Keratinocyte (primary cell): ENCODE measurements at regions not wholly inside any gene's neighbourhood (a gene's known extent, or its start where the extent isn't known, plus 50 kb on each side); places are given as distances from the start of the nearest gene placed in this dataset.
A peak's percentile ranks its signal among the peaks of the same experiment; 100 is the strongest.

Experiments used
- DNase-seq: peaks from one replicate; pipeline ENCODE4 v3.0.0-alpha.2; 2011; ENCODE audit warnings: low read depth, missing footprints, low spot score
- FAIRE-seq: peaks from 2 replicates; lab custom pipeline; 2011; peaks lifted over from hg19 to GRCh38; lab: Jason Lieb, UNC
- H2AFZ ChIP-seq: 2 replicates; pipeline ENCODE4 v1.6.0; 2012; ENCODE audit warnings: low read length, control low read depth, inconsistent platforms; ENCODE audit not compliant: control insufficient read depth
- H3K27ac ChIP-seq: 2 replicates; pipeline ENCODE4 v1.5.1; 2011; ENCODE audit warnings: low read length; ENCODE audit not compliant: control insufficient read depth, insufficient read depth
- H3K27me3 ChIP-seq: 3 replicates; pipeline ENCODE4 v1.6.0; 2011; ENCODE audit warnings: low read length; ENCODE audit not compliant: control insufficient read depth, insufficient read depth; ENCODE audit errors: extremely low read depth
- H3K36me3 ChIP-seq, 2 experiments: 2 replicates in 1 of 2; 3 replicates in 1 of 2; pipeline ENCODE4 v1.5.1; 2011; ENCODE audit warnings: low read length in 2 of 2, mild to moderate bottlenecking in 1 of 2; ENCODE audit not compliant: control insufficient read depth in 2 of 2, insufficient read depth in 2 of 2; ENCODE audit errors: extremely low read depth in 1 of 2
- H3K4me1 ChIP-seq: 3 replicates; pipeline ENCODE4 v1.5.1; 2011; ENCODE audit warnings: low read length; ENCODE audit not compliant: control insufficient read depth, insufficient read depth; ENCODE audit errors: extremely low read depth
- H3K4me2 ChIP-seq: 3 replicates; pipeline ENCODE4 v1.6.0; 2011; ENCODE audit warnings: low read depth, low read length; ENCODE audit not compliant: control insufficient read depth, insufficient read depth; ENCODE audit errors: extremely low read depth
- H3K4me3 ChIP-seq, 3 experiments: fragments of 200-600 bp in 1 of 3; sonication (generic) in 1 of 3; 2 replicates in 2 of 3; 3 replicates in 1 of 3; pipeline ENCODE4 v1.5.1; 2011 to 2016; ENCODE audit warnings: low read length in 3 of 3, mild to moderate bottlenecking in 3 of 3, control low read depth in 2 of 3, inconsistent platforms in 1 of 3, low read depth in 1 of 3, mixed read lengths in 1 of 3, mixed run types in 1 of 3, moderate library complexity in 1 of 3; ENCODE audit not compliant: control insufficient read depth in 2 of 3, insufficient read depth in 2 of 3; ENCODE audit errors: extremely low read depth in 1 of 3
- H3K79me2 ChIP-seq: 2 replicates; pipeline ENCODE4 v1.6.0; 2012; ENCODE audit warnings: low read length; ENCODE audit not compliant: control insufficient read depth, insufficient read depth
- H3K9ac ChIP-seq: 3 replicates; pipeline ENCODE4 v1.6.0; 2011; ENCODE audit warnings: low read length; ENCODE audit not compliant: control insufficient read depth, insufficient read depth; ENCODE audit errors: extremely low read depth
- H3K9me1 ChIP-seq: 3 replicates; pipeline ENCODE4 v1.6.0; 2011; ENCODE audit warnings: low read length; ENCODE audit not compliant: control insufficient read depth, insufficient read depth; ENCODE audit errors: extremely low read depth
- H3K9me3 ChIP-seq: 2 replicates; pipeline ENCODE4 v1.5.1; 2012; ENCODE audit warnings: low read depth, low read length; ENCODE audit not compliant: control insufficient read depth
- H4K20me1 ChIP-seq: 3 replicates; pipeline ENCODE4 v1.6.0; 2011; ENCODE audit warnings: low read length; ENCODE audit not compliant: control insufficient read depth, insufficient read depth; ENCODE audit errors: extremely low read depth
- EZH2 ChIP-seq: IDR thresholded peaks from one replicate; pipeline ENCODE4 v1.6.1; 2012; ENCODE audit warnings: inconsistent platforms, mild to moderate bottlenecking, low read length, moderate library complexity
- dilution Hi-C: fragments of 300-500 bp; cut with MboI; formaldehyde crosslinking; loops from one replicate; pipeline ENCODE4 v1.7.0; 2020; ENCODE audit warnings: low sequenced_read_pairs; ENCODE audit not compliant: extremely low pct_ligation_motif_present
- TF ChIP-seq, protein P1 (sequence below), 3 experiments: IDR thresholded peaks in 1 of 3; conservative IDR thresholded peaks in 1 of 3; optimal IDR thresholded peaks in 1 of 3; 2 replicates in 2 of 3; 3 replicates in 1 of 3; pipeline versions ENCODE3 to v1.5.1; 2011; ENCODE audit warnings: low read length in 3 of 3, mild to moderate bottlenecking in 3 of 3, moderate library complexity in 2 of 3, control low read depth in 1 of 3, inconsistent platforms in 1 of 3; ENCODE audit not compliant: insufficient read depth in 2 of 3; ENCODE audit errors: extremely low read depth in 1 of 3

DNA sequence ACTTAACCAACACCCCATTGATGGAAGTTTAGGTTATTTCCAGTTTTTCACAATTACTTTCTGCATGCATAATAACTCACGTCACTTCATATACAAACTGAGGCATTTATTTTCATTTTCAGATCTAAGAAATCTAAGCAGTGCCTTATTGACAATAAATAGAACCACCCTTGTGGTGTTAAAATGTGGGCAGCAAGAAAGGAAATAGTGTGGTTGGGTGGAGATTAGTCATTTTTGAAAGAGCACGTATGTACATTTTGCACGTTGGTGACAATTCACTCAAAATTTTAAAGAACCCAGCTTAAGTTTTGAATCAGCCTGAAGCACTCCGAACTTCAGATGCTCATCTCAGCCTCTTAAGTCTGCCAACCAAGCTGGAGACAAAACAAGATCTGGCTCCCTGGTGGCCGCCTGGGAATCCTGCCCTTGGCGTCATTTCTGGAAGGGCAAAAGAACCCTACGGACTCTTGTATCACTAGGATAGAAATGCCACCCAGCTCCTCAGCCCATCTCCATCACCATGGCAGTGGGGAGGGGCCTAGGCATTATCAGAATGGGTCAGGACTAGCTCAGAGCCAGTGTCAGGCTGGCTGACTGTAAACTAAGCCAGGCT, 89.5 kb upstream of the BCL2L14 start:
- DNase-seq = no peak
- Histone ChIP-seq H3K9me3 (peaks cover under 1% of the 10 kb centered on the region), H3K27me3 (no peaks in the 10 kb centered on the region), H3K4me3 (peak overlapping the region in 1 of 3 experiments; percentile 18), H3K27ac (peak overlapping the region; percentile 19), H3K9ac (no peak overlapping the region), H3K9me1 (no peaks in the 10 kb centered on the region), H3K4me2 (peak overlapping the region; percentile 59), H3K79me2 (no peaks in the 10 kb centered on the region), H3K36me3 (no peaks in the 10 kb centered on the region), H2AFZ (peak overlapping the region; percentile 36), H4K20me1 (no peaks in the 10 kb centered on the region), H3K4me1 (peaks cover 13% of the 10 kb centered on the region)
- dilution Hi-C loops = no loop called here
- FAIRE-seq = peak; percentile 55
- TF ChIP-seq EZH2 = no peak
- TF ChIP-seq, protein P1, sequence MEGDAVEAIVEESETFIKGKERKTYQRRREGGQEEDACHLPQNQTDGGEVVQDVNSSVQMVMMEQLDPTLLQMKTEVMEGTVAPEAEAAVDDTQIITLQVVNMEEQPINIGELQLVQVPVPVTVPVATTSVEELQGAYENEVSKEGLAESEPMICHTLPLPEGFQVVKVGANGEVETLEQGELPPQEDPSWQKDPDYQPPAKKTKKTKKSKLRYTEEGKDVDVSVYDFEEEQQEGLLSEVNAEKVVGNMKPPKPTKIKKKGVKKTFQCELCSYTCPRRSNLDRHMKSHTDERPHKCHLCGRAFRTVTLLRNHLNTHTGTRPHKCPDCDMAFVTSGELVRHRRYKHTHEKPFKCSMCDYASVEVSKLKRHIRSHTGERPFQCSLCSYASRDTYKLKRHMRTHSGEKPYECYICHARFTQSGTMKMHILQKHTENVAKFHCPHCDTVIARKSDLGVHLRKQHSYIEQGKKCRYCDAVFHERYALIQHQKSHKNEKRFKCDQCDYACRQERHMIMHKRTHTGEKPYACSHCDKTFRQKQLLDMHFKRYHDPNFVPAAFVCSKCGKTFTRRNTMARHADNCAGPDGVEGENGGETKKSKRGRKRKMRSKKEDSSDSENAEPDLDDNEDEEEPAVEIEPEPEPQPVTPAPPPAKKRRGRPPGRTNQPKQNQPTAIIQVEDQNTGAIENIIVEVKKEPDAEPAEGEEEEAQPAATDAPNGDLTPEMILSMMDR (optimal IDR thresholded peaks at IDR 0.05 in 1 of 3, IDR thresholded peaks at IDR 0.05 in 1 of 3, conservative IDR thresholded peaks at IDR 0.05 in 1 of 3; ENCODE audit: extremely low read depth in 1 of 3, insufficient read depth in 2 of 3, low read length in 3 of 3) = peak in 1 of 3 experiments; percentile 16

DNA sequence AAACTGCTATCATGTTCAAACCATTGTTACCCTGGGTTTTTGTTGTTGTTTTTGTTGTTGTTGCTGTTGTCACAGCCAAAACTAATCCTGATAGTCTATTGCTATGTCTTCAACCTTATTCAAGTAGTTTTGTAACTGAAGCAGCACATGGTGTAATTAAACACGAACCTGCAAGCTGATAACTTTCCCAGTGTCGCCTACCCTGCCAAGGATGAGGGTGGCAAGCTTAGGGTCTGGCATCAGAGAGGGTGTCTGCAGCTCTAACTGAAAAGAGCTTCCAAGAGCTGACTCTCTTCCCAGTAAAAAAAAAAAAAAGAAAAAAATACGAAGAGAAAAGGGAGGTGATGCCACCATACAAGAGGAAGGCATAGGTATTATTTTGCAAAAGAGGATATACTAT, 86.3 kb upstream of the BCL2L14 start:
- Histone ChIP-seq H3K4me2 (no peak overlapping the region), H3K4me1 (peaks cover 8% of the 10 kb centered on the region), H3K9me1 (no peaks in the 10 kb centered on the region), H4K20me1 (no peaks in the 10 kb centered on the region), H3K79me2 (no peaks in the 10 kb centered on the region), H3K36me3 (no peaks in the 10 kb centered on the region), H3K27ac (no peak overlapping the region), H3K4me3 (no peak overlapping the region), H3K9me3 (peaks cover 1% of the 10 kb centered on the region), H3K27me3 (no peaks in the 10 kb centered on the region), H2AFZ (no peak overlapping the region), H3K9ac (no peak overlapping the region)
- TF ChIP-seq EZH2 = no peak
- TF ChIP-seq, protein P1 (optimal IDR thresholded peaks at IDR 0.05 in 1 of 3, IDR thresholded peaks at IDR 0.05 in 1 of 3, conservative IDR thresholded peaks at IDR 0.05 in 1 of 3; ENCODE audit: extremely low read depth in 1 of 3, insufficient read depth in 2 of 3, low read length in 3 of 3) = no peak
- FAIRE-seq = no peak
- no peak for DNase-seq
- dilution Hi-C loops = no loop called here
